Peyer's patch (tissue), 4 donors: ENCODE measurements at regions not wholly inside any gene's neighbourhood (a gene's known extent, or its start where the extent isn't known, plus 50 kb on each side); places are given as distances from the start of the nearest gene placed in this dataset.

ENCODE experiments used
- POLR2A ChIP-seq, 2 donors: fragments of 450-650 bp; IDR thresholded peaks; one replicate each; pipeline ENCODE4 v1.5.1; 2017; ENCODE audit warnings: antibody characterized with exemption in 2 of 2, mild to moderate bottlenecking in 2 of 2, moderate library complexity in 2 of 2
- TF ChIP-seq, protein P1 (sequence below), 6 experiments: fragments of 450-650 bp in 4 of 6; fragments of 200-600 bp in 2 of 6; sonication (generic) in 1 of 6; IDR thresholded peaks; one replicate each; pipeline ENCODE4 v1.5.1; 2017 to 2019; ENCODE audit warnings: antibody characterized with exemption in 6 of 6, mild to moderate bottlenecking in 3 of 6, moderate library complexity in 1 of 6

DNA sequence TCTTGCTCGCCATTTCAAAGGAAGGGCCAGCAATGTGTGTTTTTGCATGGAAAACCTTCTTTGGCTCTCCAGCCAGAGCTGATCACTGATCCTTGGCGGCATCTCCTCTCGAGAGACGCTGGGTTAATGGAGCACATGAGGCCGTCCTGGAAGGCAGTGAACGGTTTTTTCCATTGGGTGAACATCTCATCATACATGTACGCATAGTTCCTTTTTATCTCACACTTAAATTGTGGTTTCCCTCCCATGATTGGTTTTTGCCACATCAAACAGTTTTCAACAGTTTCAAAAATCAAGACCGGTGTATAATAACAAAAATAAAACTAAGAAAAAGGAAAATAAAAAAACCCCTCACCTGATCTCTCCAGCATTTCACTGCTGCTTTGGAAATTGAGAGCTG, 276.4 kb downstream of the TCF7L2 start:
- TF ChIP-seq, protein P1, sequence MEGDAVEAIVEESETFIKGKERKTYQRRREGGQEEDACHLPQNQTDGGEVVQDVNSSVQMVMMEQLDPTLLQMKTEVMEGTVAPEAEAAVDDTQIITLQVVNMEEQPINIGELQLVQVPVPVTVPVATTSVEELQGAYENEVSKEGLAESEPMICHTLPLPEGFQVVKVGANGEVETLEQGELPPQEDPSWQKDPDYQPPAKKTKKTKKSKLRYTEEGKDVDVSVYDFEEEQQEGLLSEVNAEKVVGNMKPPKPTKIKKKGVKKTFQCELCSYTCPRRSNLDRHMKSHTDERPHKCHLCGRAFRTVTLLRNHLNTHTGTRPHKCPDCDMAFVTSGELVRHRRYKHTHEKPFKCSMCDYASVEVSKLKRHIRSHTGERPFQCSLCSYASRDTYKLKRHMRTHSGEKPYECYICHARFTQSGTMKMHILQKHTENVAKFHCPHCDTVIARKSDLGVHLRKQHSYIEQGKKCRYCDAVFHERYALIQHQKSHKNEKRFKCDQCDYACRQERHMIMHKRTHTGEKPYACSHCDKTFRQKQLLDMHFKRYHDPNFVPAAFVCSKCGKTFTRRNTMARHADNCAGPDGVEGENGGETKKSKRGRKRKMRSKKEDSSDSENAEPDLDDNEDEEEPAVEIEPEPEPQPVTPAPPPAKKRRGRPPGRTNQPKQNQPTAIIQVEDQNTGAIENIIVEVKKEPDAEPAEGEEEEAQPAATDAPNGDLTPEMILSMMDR (IDR thresholded peaks at IDR 0.05) = no peak
- TF ChIP-seq POLR2A (IDR thresholded peaks at IDR 0.05) = no peak
